ENCODE measurements at regions not wholly inside any gene's neighbourhood (a gene's known extent, or its start where the extent isn't known, plus 50 kb on each side); places are given as distances from the start of the nearest gene placed in this dataset.

DNA sequence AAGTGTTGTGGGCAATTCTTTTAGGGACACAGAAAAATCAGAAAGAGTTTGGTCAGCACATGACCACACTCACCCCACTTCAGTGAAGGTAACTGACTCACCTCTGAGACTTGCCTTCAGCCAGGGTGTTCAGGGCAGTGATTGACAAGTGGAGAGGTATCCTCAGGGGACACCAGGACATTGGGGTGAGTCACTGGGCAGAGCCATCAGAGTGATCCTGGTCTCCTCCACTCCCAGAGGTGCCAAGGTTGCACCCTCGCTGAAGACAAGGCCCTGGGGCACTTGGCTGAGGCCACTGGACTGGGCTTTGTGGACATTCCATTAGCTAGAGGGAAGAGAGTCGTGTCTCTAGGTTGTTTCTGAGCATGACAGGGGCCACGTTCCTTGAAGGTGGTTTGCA lies 113.4 kb downstream of the GADD45G start:
- TF ChIP-seq SUZ12 (IDR thresholded peaks at IDR 0.05; ENCODE audit: extremely low read depth, insufficient read depth, insufficient read length) (no peak), ZNF274 (IDR thresholded peaks at IDR 0.05; ENCODE audit: low read depth, low read length) (no peak), YY1 (IDR thresholded peaks at IDR 0.05; ENCODE audit: insufficient read depth, insufficient read length) (no peak)
